HEK293 (cell line): ENCODE measurements at regions not wholly inside any gene's neighbourhood (a gene's known extent, or its start where the extent isn't known, plus 50 kb on each side); places are given as distances from the start of the nearest gene placed in this dataset.

Experiments used
- ATF2 ChIP-seq: fragments of 450-650 bp; formaldehyde crosslinking; IDR thresholded peaks from 2 replicates; pipeline ENCODE4 v1.5.1; 2016; ENCODE audit warnings: missing biosample characterization, missing genetic modification characterization, low read depth
- HIC1 ChIP-seq: fragments of 450-650 bp; formaldehyde crosslinking; IDR thresholded peaks from 2 replicates; pipeline ENCODE4 v1.5.1; 2016; ENCODE audit warnings: missing biosample characterization, missing genetic modification characterization
- HOXC10 ChIP-seq: sonication (generic); formaldehyde crosslinking; IDR thresholded peaks from 2 replicates; pipeline ENCODE4 v1.8.1; 2023; ENCODE audit warnings: mild to moderate bottlenecking, missing genetic modification reagents
- PATZ1 ChIP-seq: fragments of 450-650 bp; formaldehyde crosslinking; IDR thresholded peaks from 2 replicates; pipeline ENCODE4 v1.5.1; 2016; ENCODE audit warnings: missing biosample characterization, missing genetic modification characterization
- ZBTB21 ChIP-seq: fragments of 450-650 bp; formaldehyde crosslinking; IDR thresholded peaks from 2 replicates; pipeline ENCODE4 v1.5.1; 2017; ENCODE audit warnings: missing biosample characterization, missing genetic modification characterization
- ZBTB26 ChIP-seq: fragments of 450-650 bp; formaldehyde crosslinking; optimal IDR thresholded peaks from 2 replicates; pipeline ENCODE3; 2016; ENCODE audit warnings: missing biosample characterization, mild to moderate bottlenecking, missing genetic modification characterization
- ZNF223 ChIP-seq: fragments of 450-650 bp; formaldehyde crosslinking; IDR thresholded peaks from 2 replicates; pipeline ENCODE4 v1.5.1; 2016; ENCODE audit warnings: missing biosample characterization, missing genetic modification characterization
- ZNF37A ChIP-seq: fragments of 450-650 bp; IDR thresholded peaks from 2 replicates; pipeline ENCODE4 v1.5.1; 2018; ENCODE audit warnings: missing biosample characterization, missing genetic modification characterization
- ZNF626 ChIP-seq: fragments of 450-650 bp; sonication (Bioruptor Pico); formaldehyde crosslinking; IDR thresholded peaks from 2 replicates; pipeline ENCODE4 v1.5.1; 2018; ENCODE audit warnings: missing biosample characterization, missing genetic modification characterization, inconsistent platforms
- ZNF664 ChIP-seq: fragments of 450-650 bp; formaldehyde crosslinking; IDR thresholded peaks from 2 replicates; pipeline ENCODE4 v1.5.1; 2016; ENCODE audit warnings: missing biosample characterization, missing genetic modification characterization
- TF ChIP-seq, protein P1 (sequence below): fragments of 450-650 bp; formaldehyde crosslinking; IDR thresholded peaks from 2 replicates; pipeline ENCODE4 v1.5.1; 2016; ENCODE audit warnings: missing biosample characterization, missing genetic modification characterization

- TF ChIP-seq HOXC10, result no peak
- TF ChIP-seq, protein P1, sequence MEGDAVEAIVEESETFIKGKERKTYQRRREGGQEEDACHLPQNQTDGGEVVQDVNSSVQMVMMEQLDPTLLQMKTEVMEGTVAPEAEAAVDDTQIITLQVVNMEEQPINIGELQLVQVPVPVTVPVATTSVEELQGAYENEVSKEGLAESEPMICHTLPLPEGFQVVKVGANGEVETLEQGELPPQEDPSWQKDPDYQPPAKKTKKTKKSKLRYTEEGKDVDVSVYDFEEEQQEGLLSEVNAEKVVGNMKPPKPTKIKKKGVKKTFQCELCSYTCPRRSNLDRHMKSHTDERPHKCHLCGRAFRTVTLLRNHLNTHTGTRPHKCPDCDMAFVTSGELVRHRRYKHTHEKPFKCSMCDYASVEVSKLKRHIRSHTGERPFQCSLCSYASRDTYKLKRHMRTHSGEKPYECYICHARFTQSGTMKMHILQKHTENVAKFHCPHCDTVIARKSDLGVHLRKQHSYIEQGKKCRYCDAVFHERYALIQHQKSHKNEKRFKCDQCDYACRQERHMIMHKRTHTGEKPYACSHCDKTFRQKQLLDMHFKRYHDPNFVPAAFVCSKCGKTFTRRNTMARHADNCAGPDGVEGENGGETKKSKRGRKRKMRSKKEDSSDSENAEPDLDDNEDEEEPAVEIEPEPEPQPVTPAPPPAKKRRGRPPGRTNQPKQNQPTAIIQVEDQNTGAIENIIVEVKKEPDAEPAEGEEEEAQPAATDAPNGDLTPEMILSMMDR (tag by site-specific recombination), result no peak
- no peak for TF ChIP-seq ZBTB26
- TF ChIP-seq ZNF664 (tag by site-specific recombination), result no peak
- TF ChIP-seq ZNF37A (tag by site-specific recombination), result no peak
- no peak for TF ChIP-seq ZNF223
- no peak for TF ChIP-seq ZNF626 (tag by site-specific recombination)
- no peak for TF ChIP-seq ZBTB21 (tag by site-specific recombination)
- TF ChIP-seq HIC1 (tag by site-specific recombination), result no peak
- no peak for TF ChIP-seq PATZ1 (tag by site-specific recombination)
- no peak for TF ChIP-seq ATF2 (tag by site-specific recombination)
Observed at GRCh38 chr7:156499247-156499881, 141.2 kb upstream of the RNF32 start.
